Heart left ventricle (tissue), 13 donors: ENCODE measurements at regions not wholly inside any gene's neighbourhood (a gene's known extent, or its start where the extent isn't known, plus 50 kb on each side); places are given as distances from the start of the nearest gene placed in this dataset.

Experiments used
- CTCF ChIP-seq, 12 donors: fragments of 200-600 bp; sonication (generic) in 4 of 12; IDR thresholded peaks; one replicate each; pipeline versions ENCODE4 v1.5.0 to v1.8.0; 2018 to 2022; ENCODE audit warnings: antibody characterized with exemption in 12 of 12, mild to moderate bottlenecking in 5 of 12
- POLR2A ChIP-seq, 2 donors: fragments of 450-650 bp; IDR thresholded peaks; one replicate each; pipeline ENCODE4 v1.6.1; 2017; ENCODE audit warnings: antibody characterized with exemption in 2 of 2, mild to moderate bottlenecking in 2 of 2, moderate library complexity in 2 of 2
- donor health status: ischemic (EF 13 %, LVEDD 7.1; RV severe dilation, severe dysfunction).
- donor health status: DM: no; HTN: yes; CAD: no.
- donor health status: DM: no; HTN: no; CAD: no.
- donor health status: ischemic (EF 25% LVEDD 6.9; RV normal size, moderate dysfunction).
- donor health status: ischemic (EF 25% LVEDD 5.7; RV mildly dilated, moderate dysfunction).
- donor health status: ischemic (EF 35%, LVEDD 5.7; RV mildly dilated, moderate dysfunction).
- donor health status: nonischemic (EF 11% LVEDD 7.7; RV severe dilation, severe dysfunction).
- donor health status: DM: yes; HTN: yes; CAD: no.
- donor health status: PGD.
- donor health status: ischemic (EF 29% LVEDD 5.4; RV normal size, mild dysfunction).
- donor health status: nonischemic (EF 23%, LVEDD 6.1; RV moderate dilation, normal function).

- TF ChIP-seq CTCF (IDR thresholded peaks at IDR 0.05), result no peak
- TF ChIP-seq POLR2A (IDR thresholded peaks at IDR 0.05), result no peak
Observed at GRCh38 chrX:114372937-114373336, 210.9 kb upstream of the HTR2C start.
